HEK293 (cell line): ENCODE measurements at regions not wholly inside any gene's neighbourhood (a gene's known extent, or its start where the extent isn't known, plus 50 kb on each side); places are given as distances from the start of the nearest gene placed in this dataset.

Experiments used
- ZBTB49 ChIP-seq: fragments of 450-650 bp; formaldehyde crosslinking; IDR thresholded peaks from 2 replicates; pipeline ENCODE4 v1.5.1; 2016; ENCODE audit warnings: missing biosample characterization, missing genetic modification characterization, low read depth
- ZNF138 ChIP-seq: fragments of 450-650 bp; formaldehyde crosslinking; IDR thresholded peaks from 2 replicates; pipeline ENCODE4 v1.5.1; 2016; ENCODE audit warnings: missing biosample characterization, missing genetic modification characterization, borderline replicate concordance
- ZNF549 ChIP-seq: fragments of 450-650 bp; IDR thresholded peaks from 2 replicates; pipeline ENCODE4 v1.5.1; 2018; ENCODE audit warnings: missing biosample characterization, missing genetic modification characterization, mild to moderate bottlenecking, inconsistent platforms, moderate library complexity
- TF ChIP-seq, protein P1 (sequence below): fragments of 450-650 bp; formaldehyde crosslinking; IDR thresholded peaks from 2 replicates; pipeline ENCODE4 v1.5.1; 2016; ENCODE audit warnings: missing biosample characterization, missing genetic modification characterization
- TF ChIP-seq, protein P2 (sequence below): IDR thresholded peaks from 2 replicates; pipeline ENCODE4 v1.6.1; 2011; ENCODE audit warnings: mild to moderate bottlenecking, low read depth, low read length, borderline replicate concordance

DNA sequence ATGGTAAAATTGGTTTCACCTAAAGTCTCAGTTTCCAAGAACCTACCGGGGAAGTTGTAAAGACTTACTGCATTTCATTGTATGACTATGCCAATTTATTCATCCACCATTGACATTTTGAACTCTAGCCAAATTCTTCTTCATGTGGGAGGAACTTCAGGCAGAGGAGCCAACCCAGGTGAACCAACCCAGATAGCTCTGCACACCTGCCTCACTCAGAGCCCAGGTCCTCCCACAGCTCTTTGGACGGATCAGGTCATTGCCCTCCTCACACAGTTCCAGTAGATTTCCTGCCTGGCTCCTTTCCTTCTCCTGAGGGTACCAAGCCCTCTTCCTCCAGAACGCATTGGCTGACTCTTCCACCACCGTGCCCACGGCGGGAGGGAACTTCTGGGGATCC, 121.7 kb downstream of the DTL start:
- TF ChIP-seq ZNF138 (tag by site-specific recombination) (no peak), ZBTB49 (tag by site-specific recombination) (no peak), ZNF549 (tag by site-specific recombination) (no peak)
- TF ChIP-seq, protein P1, sequence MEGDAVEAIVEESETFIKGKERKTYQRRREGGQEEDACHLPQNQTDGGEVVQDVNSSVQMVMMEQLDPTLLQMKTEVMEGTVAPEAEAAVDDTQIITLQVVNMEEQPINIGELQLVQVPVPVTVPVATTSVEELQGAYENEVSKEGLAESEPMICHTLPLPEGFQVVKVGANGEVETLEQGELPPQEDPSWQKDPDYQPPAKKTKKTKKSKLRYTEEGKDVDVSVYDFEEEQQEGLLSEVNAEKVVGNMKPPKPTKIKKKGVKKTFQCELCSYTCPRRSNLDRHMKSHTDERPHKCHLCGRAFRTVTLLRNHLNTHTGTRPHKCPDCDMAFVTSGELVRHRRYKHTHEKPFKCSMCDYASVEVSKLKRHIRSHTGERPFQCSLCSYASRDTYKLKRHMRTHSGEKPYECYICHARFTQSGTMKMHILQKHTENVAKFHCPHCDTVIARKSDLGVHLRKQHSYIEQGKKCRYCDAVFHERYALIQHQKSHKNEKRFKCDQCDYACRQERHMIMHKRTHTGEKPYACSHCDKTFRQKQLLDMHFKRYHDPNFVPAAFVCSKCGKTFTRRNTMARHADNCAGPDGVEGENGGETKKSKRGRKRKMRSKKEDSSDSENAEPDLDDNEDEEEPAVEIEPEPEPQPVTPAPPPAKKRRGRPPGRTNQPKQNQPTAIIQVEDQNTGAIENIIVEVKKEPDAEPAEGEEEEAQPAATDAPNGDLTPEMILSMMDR (tag by site-specific recombination) = no peak
- TF ChIP-seq, protein P2, sequence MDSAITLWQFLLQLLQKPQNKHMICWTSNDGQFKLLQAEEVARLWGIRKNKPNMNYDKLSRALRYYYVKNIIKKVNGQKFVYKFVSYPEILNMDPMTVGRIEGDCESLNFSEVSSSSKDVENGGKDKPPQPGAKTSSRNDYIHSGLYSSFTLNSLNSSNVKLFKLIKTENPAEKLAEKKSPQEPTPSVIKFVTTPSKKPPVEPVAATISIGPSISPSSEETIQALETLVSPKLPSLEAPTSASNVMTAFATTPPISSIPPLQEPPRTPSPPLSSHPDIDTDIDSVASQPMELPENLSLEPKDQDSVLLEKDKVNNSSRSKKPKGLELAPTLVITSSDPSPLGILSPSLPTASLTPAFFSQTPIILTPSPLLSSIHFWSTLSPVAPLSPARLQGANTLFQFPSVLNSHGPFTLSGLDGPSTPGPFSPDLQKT = no peak
